Muscle of arm (tissue), 1 donor: ENCODE measurements at regions not wholly inside any gene's neighbourhood (a gene's known extent, or its start where the extent isn't known, plus 50 kb on each side); places are given as distances from the start of the nearest gene placed in this dataset.

Source experiments
- DNase-seq: peaks from one replicate; pipeline ENCODE4 v3.0.0-alpha.2; 2013

- no peak for DNase-seq
Measured at GRCh38 chr9:107883496-107884124, 394.0 kb upstream of the KLF4 start.

- no peak for DNase-seq
Measured at GRCh38 chr9:107881626-107882300, 392.2 kb upstream of the KLF4 start.

GRCh38 chr9:107878462-107878861 is 388.9 kb upstream of the KLF4 start:
- no peak for DNase-seq

- no peak for DNase-seq
Measured at GRCh38 chr9:107875571-107875980, 386.0 kb upstream of the KLF4 start.

- no peak for DNase-seq
Measured at GRCh38 chr9:107874591-107875369, 385.2 kb upstream of the KLF4 start.

DNA sequence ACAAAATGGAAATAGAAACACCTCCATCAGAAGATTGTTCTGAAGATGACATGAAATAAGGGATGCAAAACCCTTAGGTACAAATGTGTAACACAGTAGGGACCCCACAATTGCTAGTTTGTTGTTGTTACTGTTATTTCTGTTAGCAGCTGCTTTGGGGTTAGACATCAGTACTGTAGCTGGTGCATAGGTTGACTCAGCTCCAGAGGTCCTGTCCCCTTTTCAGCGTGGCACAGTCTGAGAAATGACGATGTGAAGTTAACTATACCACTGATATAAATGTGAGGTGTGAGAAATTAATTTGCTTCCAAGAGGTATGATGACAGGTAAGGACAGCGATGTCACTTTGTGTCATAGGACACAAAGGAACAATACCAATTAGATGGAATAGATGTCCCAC is 384.6 kb upstream of the KLF4 start:
- DNase-seq, result no peak

- no peak for DNase-seq
Measured at GRCh38 chr9:107872457-107873192, 383.1 kb upstream of the KLF4 start.

- DNase-seq, result no peak
Measured at GRCh38 chr9:107870927-107871680, 381.5 kb upstream of the KLF4 start.

- no peak for DNase-seq
Measured at GRCh38 chr9:107870221-107870620, 380.7 kb upstream of the KLF4 start.

GRCh38 chr9:107869111-107869510 is 379.5 kb upstream of the KLF4 start:
- no peak for DNase-seq

GRCh38 chr9:107868186-107868585 is 378.6 kb upstream of the KLF4 start:
- DNase-seq, result no peak

- no peak for DNase-seq
Measured at GRCh38 chr9:107867738-107868137, 378.2 kb upstream of the KLF4 start.

GRCh38 chr9:107866711-107867311 is 377.2 kb upstream of the KLF4 start:
- no peak for DNase-seq

GRCh38 chr9:107863396-107863795 is 373.8 kb upstream of the KLF4 start:
- DNase-seq, result no peak

DNA sequence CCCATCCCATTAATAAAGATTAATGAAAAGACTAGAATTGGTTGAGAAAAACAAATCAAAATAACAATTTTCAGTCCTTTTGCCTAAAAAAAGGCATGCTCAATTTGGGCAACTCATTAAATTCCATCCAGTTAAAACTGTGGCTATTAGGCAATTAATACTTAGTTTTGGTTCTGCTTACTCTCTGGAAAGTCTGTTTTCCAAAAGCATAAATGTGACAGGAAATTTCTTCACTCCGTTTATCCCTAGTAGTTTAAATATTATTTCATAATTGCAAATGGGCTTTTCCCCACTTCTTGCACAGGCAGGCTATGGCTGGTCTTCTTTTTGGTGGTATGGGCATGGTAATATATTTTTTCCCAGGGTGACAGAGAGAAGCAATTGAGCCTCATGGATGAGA is 373.3 kb upstream of the KLF4 start:
- DNase-seq, result no peak

DNA sequence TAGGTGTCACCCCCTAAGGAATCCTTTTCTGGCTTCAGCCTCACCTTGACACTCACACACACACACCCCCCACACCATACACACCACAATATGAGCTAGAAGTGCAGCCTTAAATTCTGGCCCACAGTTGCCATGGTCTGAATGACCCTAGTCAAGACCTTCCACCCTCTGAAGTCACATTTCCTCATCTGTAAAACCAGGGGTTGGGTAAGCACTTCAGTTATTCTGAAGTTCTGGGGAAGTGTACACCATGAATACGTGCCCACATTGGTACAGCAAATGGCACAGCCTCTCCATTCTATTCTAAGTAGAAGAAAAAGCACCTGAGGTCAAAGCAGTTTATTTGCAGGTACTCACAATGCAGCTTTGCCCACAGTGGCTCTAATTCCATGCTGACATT is 372.8 kb upstream of the KLF4 start:
- no peak for DNase-seq

- no peak for DNase-seq
Measured at GRCh38 chr9:107861075-107861474, 371.5 kb upstream of the KLF4 start.

- DNase-seq, result no peak
Measured at GRCh38 chr9:107858260-107858659, 368.7 kb upstream of the KLF4 start.

DNA sequence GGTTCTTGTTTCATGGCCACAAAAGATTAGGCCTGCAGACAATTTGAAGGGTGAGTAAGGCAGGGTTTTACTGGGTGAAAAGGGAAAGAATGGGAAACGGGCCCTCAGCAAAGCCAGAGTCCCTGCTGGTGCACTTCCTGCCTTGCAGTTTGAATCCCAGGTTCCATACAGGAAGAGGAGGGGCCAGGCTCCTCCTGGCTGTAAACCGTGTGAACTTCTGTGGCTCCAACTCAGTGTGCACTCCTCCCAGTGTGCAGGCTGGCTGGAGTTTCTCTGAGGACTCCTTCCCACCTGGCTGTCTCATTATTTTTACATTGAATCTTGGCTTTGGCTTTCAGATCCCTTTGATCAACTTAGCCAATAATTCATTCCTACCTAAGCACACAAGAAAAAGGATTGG is 367.1 kb upstream of the KLF4 start:
- no peak for DNase-seq

DNA sequence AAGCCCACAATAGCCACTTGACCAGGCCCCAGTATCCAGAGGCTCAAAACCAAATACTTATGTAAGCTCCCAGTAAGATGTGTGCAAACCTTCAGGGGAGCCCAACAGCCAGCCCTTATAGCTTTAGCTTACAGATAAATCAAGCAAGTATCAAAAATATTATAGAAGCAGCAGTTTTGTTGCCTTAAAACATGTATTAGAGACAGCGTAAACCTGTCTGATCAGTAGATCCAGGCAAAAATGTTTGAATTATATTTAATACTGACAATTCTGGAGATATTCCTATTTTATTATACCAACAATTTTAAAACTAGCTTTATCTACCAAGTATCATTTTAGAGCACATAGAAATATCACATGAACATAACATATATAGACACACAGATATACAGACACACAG is 365.6 kb upstream of the KLF4 start:
- no peak for DNase-seq

- no peak for DNase-seq
Measured at GRCh38 chr9:107853461-107853860, 363.9 kb upstream of the KLF4 start.
